ENCODE measurements at regions not wholly inside any gene's neighbourhood (a gene's known extent, or its start where the extent isn't known, plus 50 kb on each side); places are given as distances from the start of the nearest gene placed in this dataset.

DNA sequence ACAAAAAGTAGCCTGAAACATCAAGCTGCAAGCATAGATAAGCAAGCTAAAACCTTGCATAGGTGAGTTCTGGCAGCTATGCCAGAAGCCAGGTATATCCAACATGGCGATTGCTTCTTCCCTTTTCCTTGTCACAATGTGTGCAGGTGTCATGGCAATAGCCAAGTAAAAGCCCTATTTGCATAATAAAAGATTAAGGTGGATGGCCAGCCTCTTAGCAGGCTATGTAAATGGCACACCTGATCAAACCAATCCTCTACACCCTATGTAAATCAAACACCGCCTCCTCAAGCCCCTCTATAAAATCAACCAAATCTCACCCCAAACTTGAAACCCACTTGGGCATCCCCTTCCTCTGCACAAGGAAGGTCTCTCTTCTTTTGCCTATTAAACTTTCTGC, 366.8 kb downstream of the VGLL3 start:
- TF ChIP-seq, protein P1, sequence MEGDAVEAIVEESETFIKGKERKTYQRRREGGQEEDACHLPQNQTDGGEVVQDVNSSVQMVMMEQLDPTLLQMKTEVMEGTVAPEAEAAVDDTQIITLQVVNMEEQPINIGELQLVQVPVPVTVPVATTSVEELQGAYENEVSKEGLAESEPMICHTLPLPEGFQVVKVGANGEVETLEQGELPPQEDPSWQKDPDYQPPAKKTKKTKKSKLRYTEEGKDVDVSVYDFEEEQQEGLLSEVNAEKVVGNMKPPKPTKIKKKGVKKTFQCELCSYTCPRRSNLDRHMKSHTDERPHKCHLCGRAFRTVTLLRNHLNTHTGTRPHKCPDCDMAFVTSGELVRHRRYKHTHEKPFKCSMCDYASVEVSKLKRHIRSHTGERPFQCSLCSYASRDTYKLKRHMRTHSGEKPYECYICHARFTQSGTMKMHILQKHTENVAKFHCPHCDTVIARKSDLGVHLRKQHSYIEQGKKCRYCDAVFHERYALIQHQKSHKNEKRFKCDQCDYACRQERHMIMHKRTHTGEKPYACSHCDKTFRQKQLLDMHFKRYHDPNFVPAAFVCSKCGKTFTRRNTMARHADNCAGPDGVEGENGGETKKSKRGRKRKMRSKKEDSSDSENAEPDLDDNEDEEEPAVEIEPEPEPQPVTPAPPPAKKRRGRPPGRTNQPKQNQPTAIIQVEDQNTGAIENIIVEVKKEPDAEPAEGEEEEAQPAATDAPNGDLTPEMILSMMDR (IDR thresholded peaks at IDR 0.05 in 8 of 11, conservative IDR thresholded peaks at IDR 0.05 in 3 of 11), result no peak
- TF ChIP-seq POLR2A (IDR thresholded peaks at IDR 0.05) (no peak), POLR2AphosphoS5 (IDR thresholded peaks at IDR 0.05) (no peak)
